GM12864 (cell line): ENCODE measurements at regions not wholly inside any gene's neighbourhood (a gene's known extent, or its start where the extent isn't known, plus 50 kb on each side); places are given as distances from the start of the nearest gene placed in this dataset.
A peak's percentile ranks its signal among the peaks of the same experiment; 100 is the strongest.

Source experiments
- DNase-seq: peaks from one replicate; pipeline ENCODE4 v3.0.0-alpha.2; 2011; ENCODE audit warnings: low read depth
- H3K4me3 ChIP-seq: 2 replicates; pipeline ENCODE4 v1.5.1; 2011; ENCODE audit warnings: mild to moderate bottlenecking, low read depth, low read length, control low read depth
- CTCF ChIP-seq: IDR thresholded peaks from 2 replicates; pipeline ENCODE4 v1.5.1; 2011; ENCODE audit warnings: low read depth, mild to moderate bottlenecking, moderate library complexity, low read length, control low read depth, inconsistent platforms; ENCODE audit errors: missing control alignments

GRCh38 chr2:41686156-41686555 is 361.7 kb upstream of the PKDCC start:
- H3K4me3 ChIP-seq = no peak overlapping the region
- TF ChIP-seq CTCF = no peak
- DNase-seq = no peak

GRCh38 chr2:41691561-41691960 is 356.3 kb upstream of the PKDCC start:
- no peak overlapping the region for H3K4me3 ChIP-seq
- no peak for TF ChIP-seq CTCF
- no peak for DNase-seq

GRCh38 chr2:41694536-41695049 is 353.2 kb upstream of the PKDCC start:
- TF ChIP-seq CTCF = no peak
- no peak for DNase-seq
- H3K4me3 ChIP-seq = no peak overlapping the region

- DNase-seq = no peak
- H3K4me3 ChIP-seq = no peak overlapping the region
- no peak for TF ChIP-seq CTCF
Observed at GRCh38 chr2:41695198-41696113, 352.4 kb upstream of the PKDCC start.

- H3K4me3 ChIP-seq = no peak overlapping the region
- TF ChIP-seq CTCF = no peak
- DNase-seq = no peak
Observed at GRCh38 chr2:41697389-41697788, 350.4 kb upstream of the PKDCC start.

GRCh38 chr2:41698678-41699422 is 349.0 kb upstream of the PKDCC start:
- TF ChIP-seq CTCF = peak; percentile 57
- H3K4me3 ChIP-seq = no peak overlapping the region

More at GRCh38 chr2:41698678-41699422, 349.0 kb upstream of the PKDCC start:
- no peak for DNase-seq
